ENCODE measurements at regions not wholly inside any gene's neighbourhood (a gene's known extent, or its start where the extent isn't known, plus 50 kb on each side); places are given as distances from the start of the nearest gene placed in this dataset.

DNA sequence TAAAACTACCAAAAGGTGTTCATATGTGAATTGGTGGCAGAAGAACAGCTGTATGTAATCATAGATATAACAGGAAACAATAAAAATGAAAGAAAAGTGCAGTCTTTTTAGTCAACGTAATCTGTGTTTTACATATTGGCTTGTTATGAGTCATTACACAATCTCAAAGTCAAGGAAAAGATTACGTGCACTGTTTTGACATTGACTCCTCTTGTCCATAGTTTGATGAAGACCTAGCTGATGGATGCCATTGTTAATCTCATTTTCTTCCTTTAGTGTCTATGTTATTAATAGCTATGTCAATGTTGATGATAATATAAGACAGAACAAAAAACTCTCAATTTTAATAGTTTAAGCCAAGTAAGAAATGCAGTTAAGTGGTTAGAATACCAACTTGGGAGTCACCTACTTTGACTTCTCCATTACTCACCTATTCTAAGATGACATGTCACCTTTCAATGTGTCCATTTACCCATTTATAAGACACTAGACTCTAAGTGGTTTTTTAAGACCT lies 84.5 kb upstream of the SAMSN1 start:
- TF ChIP-seq CTCF (IDR thresholded peaks at IDR 0.05; ENCODE audit: insufficient read depth, low read depth, low read length) (no peak), EZH2 (IDR thresholded peaks at IDR 0.05; ENCODE audit: insufficient read depth, low read length) (no peak)

Measured in astrocyte (in vitro differentiated cells and primary cell).